GM21515 (cell line): ENCODE measurements at regions not wholly inside any gene's neighbourhood (a gene's known extent, or its start where the extent isn't known, plus 50 kb on each side); places are given as distances from the start of the nearest gene placed in this dataset.
"Not testable (repeated sequence)": the region's sequence is repeated elsewhere in the genome, so short reads cannot be mapped to it uniquely, and the experiment has no call there.

Experiments
- ATAC-seq: cut with Tn5 transposase; IDR thresholded peaks from one replicate; pipeline ENCODE4 v1.9.1; 2021; ENCODE audit not compliant: unreplicated experiment

- no peak for ATAC-seq
These were observed 143.8 kb downstream of the FGF1 start for GRCh38 chr5:142542078-142542477.

GRCh38 chr5:142540922-142541422 is 144.9 kb downstream of the FGF1 start:
- no peak for ATAC-seq

- no peak for ATAC-seq
These were observed 146.6 kb downstream of the FGF1 start for GRCh38 chr5:142539154-142539740.

- ATAC-seq, result no peak
These were observed 148.0 kb downstream of the FGF1 start for GRCh38 chr5:142537938-142538337.

- ATAC-seq, result no peak
These were observed 153.1 kb downstream of the FGF1 start for GRCh38 chr5:142532781-142533176.

GRCh38 chr5:142531977-142532780 is 153.7 kb downstream of the FGF1 start:
- ATAC-seq, result no peak

GRCh38 chr5:142530904-142531303 is 155.0 kb downstream of the FGF1 start:
- ATAC-seq, result no peak

- ATAC-seq, result no peak
These were observed 156.1 kb downstream of the FGF1 start for GRCh38 chr5:142529626-142530278.

- ATAC-seq, result no peak
These were observed 158.1 kb downstream of the FGF1 start for GRCh38 chr5:142527664-142528295.

GRCh38 chr5:142527234-142527633 is 158.7 kb downstream of the FGF1 start:
- no peak for ATAC-seq

- ATAC-seq, result no peak
These were observed 162.9 kb downstream of the FGF1 start for GRCh38 chr5:142522983-142523382.

- ATAC-seq, result no peak
These were observed 164.2 kb downstream of the FGF1 start for GRCh38 chr5:142521706-142522105.

GRCh38 chr5:142520885-142521284 is 165.0 kb downstream of the FGF1 start:
- ATAC-seq, result no peak

- not testable (repeated sequence) for ATAC-seq
These were observed 166.0 kb downstream of the FGF1 start for GRCh38 chr5:142519913-142520312.

GRCh38 chr5:142517840-142518239 is 168.1 kb downstream of the FGF1 start:
- ATAC-seq, result no peak

- ATAC-seq, result no peak
These were observed 169.2 kb downstream of the FGF1 start for GRCh38 chr5:142516732-142517131.

GRCh38 chr5:142515036-142515435 is 170.9 kb downstream of the FGF1 start:
- ATAC-seq, result no peak

- no peak for ATAC-seq
These were observed 171.7 kb downstream of the FGF1 start for GRCh38 chr5:142514196-142514595.

GRCh38 chr5:142512043-142513042 is 173.5 kb downstream of the FGF1 start:
- ATAC-seq, result no peak

GRCh38 chr5:142511358-142511757 is 174.5 kb downstream of the FGF1 start:
- no peak for ATAC-seq
